Tibial artery (tissue), 4 donors: ENCODE measurements at regions not wholly inside any gene's neighbourhood (a gene's known extent, or its start where the extent isn't known, plus 50 kb on each side); places are given as distances from the start of the nearest gene placed in this dataset.
"Not testable (repeated sequence)": the region's sequence is repeated elsewhere in the genome, so short reads cannot be mapped to it uniquely, and the experiment has no call there.

Experiments used
- DNase-seq, 2 donors: peaks; one replicate each; pipeline ENCODE4 v3.0.0-alpha.2; 2019
- H3K27ac ChIP-seq, 2 donors: fragments of 200-600 bp; sonication (generic) in 1 of 2; 1 replicate in 1 of 2; 2 replicates in 1 of 2; pipeline ENCODE4 v1.5.1; 2018 to 2019; ENCODE audit warnings: mild to moderate bottlenecking in 1 of 2
- H3K27me3 ChIP-seq, 2 donors: fragments of 200-600 bp; sonication (generic) in 1 of 2; one replicate each; pipeline versions ENCODE4 v1.5.1 to v1.6.0; 2016 to 2019
- H3K36me3 ChIP-seq, 3 donors: fragments of 200-600 bp; sonication (generic) in 2 of 3; one replicate each; pipeline ENCODE4 v1.5.1; 2016 to 2019; ENCODE audit warnings: mild to moderate bottlenecking in 2 of 3
- H3K4me1 ChIP-seq, 4 donors: fragments of 200-600 bp; sonication (generic) in 2 of 4; 1 replicate in 3 of 4; 2 replicates in 1 of 4; pipeline ENCODE4 v1.5.1; 2016 to 2019
- H3K4me3 ChIP-seq, 2 donors: fragments of 200-600 bp; sonication (generic) in 1 of 2; 1 replicate in 1 of 2; 2 replicates in 1 of 2; pipeline ENCODE4 v1.5.1; 2018 to 2019; ENCODE audit warnings: mild to moderate bottlenecking in 2 of 2
- H3K9me3 ChIP-seq, 3 donors: fragments of 200-600 bp; sonication (generic) in 1 of 3; one replicate each; pipeline ENCODE4 v1.5.1; 2016 to 2019
- intact Hi-C: fragments of 100-400 bp; cut with DNase I; formaldehyde crosslinking; loops from one replicate; pipeline ENCODE4 v1.15.0; 2023; ENCODE audit warnings: low total_unique reads
- TF ChIP-seq, protein P1 (sequence below), 2 experiments: fragments of 200-600 bp in 1 of 2; fragments of 450-650 bp in 1 of 2; IDR thresholded peaks; one replicate each; pipeline ENCODE4 v1.5.1; 2017 to 2019; ENCODE audit warnings: antibody characterized with exemption in 2 of 2, mild to moderate bottlenecking in 1 of 2, moderate library complexity in 1 of 2

DNA sequence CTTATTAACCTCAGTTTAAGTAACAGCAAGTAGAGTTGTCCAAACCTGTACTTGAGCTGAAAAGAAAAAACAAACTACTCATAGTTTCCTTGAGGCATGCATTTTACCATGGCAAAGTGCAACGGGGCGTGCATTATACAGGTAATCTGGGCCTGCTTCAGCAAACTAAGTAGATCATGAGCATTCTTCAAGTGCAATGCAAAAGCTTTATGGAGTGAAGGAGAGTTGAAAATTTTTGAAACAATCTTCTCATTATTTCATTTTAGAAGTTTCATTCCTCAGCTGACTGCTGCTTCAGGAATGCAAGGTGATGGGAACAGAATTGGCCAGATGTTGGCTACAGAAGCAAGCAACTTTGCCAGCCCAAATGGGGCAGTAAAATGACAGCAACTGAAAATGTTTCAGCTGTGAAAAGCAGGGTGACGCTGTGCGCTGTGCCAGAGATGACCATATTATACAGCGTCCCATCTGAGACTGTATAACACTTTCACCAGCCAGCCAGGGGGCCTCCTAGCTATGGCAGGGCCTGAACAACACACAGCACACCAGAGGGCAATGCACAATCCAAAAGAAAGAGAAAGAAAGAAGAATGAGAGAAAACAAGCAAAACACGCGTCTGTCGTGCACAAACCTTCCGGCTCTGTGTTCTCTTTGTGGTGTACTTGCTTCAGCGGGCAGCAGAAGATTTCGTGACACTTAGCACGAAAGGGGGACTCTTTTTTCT lies 145.5 kb upstream of the FGF13 start:
- no peaks in the 10 kb centered on the region for H3K9me3 ChIP-seq
- no peak overlapping the region for H3K27ac ChIP-seq
- intact Hi-C loops, result no loop called here
- TF ChIP-seq, protein P1, sequence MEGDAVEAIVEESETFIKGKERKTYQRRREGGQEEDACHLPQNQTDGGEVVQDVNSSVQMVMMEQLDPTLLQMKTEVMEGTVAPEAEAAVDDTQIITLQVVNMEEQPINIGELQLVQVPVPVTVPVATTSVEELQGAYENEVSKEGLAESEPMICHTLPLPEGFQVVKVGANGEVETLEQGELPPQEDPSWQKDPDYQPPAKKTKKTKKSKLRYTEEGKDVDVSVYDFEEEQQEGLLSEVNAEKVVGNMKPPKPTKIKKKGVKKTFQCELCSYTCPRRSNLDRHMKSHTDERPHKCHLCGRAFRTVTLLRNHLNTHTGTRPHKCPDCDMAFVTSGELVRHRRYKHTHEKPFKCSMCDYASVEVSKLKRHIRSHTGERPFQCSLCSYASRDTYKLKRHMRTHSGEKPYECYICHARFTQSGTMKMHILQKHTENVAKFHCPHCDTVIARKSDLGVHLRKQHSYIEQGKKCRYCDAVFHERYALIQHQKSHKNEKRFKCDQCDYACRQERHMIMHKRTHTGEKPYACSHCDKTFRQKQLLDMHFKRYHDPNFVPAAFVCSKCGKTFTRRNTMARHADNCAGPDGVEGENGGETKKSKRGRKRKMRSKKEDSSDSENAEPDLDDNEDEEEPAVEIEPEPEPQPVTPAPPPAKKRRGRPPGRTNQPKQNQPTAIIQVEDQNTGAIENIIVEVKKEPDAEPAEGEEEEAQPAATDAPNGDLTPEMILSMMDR (IDR thresholded peaks at IDR 0.05), result no peak
- DNase-seq, result no peak
- no peaks in the 10 kb centered on the region for H3K4me1 ChIP-seq
- no peaks in the 10 kb centered on the region for H3K27me3 ChIP-seq
- H3K4me3 ChIP-seq, result no peak overlapping the region
- no peaks in the 10 kb centered on the region for H3K36me3 ChIP-seq

GRCh38 chrX:138853936-138854335 lies 142.4 kb upstream of the FGF13 start:
- intact Hi-C loops, result no loop called here
- no peak for DNase-seq
- no peaks in the 10 kb centered on the region for H3K9me3 ChIP-seq
- H3K27ac ChIP-seq, result no peak overlapping the region
- H3K4me1 ChIP-seq, result no peaks in the 10 kb centered on the region
- no peak overlapping the region for H3K4me3 ChIP-seq
- H3K27me3 ChIP-seq, result no peaks in the 10 kb centered on the region
- H3K36me3 ChIP-seq, result no peaks in the 10 kb centered on the region
- TF ChIP-seq, protein P1 (IDR thresholded peaks at IDR 0.05), result no peak

DNA sequence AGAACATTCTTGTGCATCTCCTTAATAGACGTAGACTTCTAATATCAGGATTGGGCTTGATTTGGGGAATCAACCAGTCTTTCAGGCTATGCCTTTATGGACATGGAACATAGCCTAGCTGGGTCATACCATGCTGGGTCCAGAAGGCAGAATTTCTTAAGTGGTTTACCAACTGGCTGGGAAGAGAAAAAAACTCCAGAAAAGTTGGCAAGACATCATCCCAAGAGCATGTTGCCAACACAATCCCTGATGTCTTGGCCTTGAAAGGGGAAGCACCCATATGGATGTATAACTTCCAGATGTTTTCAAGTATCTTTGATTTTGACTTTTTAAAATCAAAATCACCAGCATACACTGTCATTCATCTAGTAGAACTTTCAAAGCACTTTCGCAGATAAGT lies 138.0 kb upstream of the FGF13 start:
- Histone ChIP-seq H3K27ac (no peak overlapping the region), H3K36me3 (no peaks in the 10 kb centered on the region), H3K27me3 (no peaks in the 10 kb centered on the region), H3K4me1 (no peaks in the 10 kb centered on the region), H3K4me3 (no peak overlapping the region), H3K9me3 (no peaks in the 10 kb centered on the region)
- TF ChIP-seq, protein P1 (IDR thresholded peaks at IDR 0.05), result no peak
- no peak for DNase-seq
- intact Hi-C loops, result no loop called here

DNA sequence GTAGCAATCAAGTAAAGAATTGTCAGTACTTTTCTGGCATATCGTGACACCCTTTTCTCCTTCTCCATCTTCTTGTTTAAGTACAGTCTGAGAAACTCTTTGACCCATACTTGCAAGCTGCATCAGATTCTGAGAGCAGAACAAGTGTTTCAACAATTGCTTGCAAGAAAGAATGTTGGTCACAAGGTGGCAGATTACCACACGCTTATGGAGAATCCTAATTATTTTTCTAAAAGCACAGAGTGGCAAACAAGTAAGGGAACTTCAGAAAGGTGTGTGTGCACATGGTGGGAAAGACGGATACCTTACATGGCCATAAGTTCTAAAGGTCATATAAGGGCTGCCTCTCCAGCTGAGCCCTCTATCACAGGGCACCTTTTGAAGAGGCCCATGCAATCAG lies 136.4 kb upstream of the FGF13 start:
- Histone ChIP-seq H3K9me3 (no peaks in the 10 kb centered on the region), H3K4me1 (no peaks in the 10 kb centered on the region), H3K36me3 (no peaks in the 10 kb centered on the region), H3K27me3 (no peaks in the 10 kb centered on the region), H3K27ac (no peak overlapping the region), H3K4me3 (no peak overlapping the region)
- DNase-seq, result no peak
- TF ChIP-seq, protein P1 (IDR thresholded peaks at IDR 0.05), result no peak
- intact Hi-C loops, result no loop called here

DNA sequence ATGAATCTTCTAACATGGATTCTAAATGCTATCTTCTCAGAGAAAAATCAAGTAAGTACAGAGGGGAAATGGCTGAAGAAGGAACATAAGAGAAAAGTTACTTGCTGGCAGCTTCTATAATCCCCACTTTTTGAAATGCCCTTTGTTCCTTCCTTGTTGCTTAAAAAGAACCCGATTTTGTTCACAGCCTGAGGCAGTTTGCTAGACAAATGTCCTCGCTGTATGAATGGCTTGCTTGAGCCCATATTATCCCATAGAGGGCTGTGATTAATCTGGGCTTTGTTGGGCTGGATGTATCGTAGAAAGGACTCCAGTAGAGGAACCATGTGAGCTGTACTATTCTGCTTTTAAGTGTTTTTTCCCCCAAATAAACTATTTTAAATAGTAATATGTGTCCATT lies 134.3 kb upstream of the FGF13 start:
- no peaks in the 10 kb centered on the region for H3K36me3 ChIP-seq
- no peaks in the 10 kb centered on the region for H3K4me1 ChIP-seq
- H3K27me3 ChIP-seq, result no peaks in the 10 kb centered on the region
- H3K9me3 ChIP-seq, result no peaks in the 10 kb centered on the region
- no peak overlapping the region for H3K4me3 ChIP-seq
- H3K27ac ChIP-seq, result no peak overlapping the region
- TF ChIP-seq, protein P1 (IDR thresholded peaks at IDR 0.05), result no peak
- intact Hi-C loops, result no loop called here
- no peak for DNase-seq

DNA sequence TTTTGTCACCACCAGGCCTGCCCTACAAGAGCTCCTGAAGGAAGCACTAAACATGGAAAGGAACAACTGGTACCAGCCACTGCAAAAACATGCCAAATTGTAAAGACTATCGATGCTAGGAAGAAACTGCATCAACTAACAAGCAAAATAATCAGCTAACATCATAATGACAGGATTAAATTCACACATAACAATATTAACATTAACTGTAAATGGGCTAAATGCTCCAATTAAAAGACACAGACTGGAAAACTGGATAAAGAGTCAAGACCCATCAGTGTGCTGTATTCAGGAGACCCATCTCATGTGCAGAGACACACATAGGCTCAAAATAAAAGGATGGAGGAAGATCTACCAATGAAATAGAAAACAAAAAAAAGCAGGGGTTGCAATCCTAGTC lies 95.9 kb upstream of the FGF13 start:
- H3K4me1 ChIP-seq, H3K36me3 ChIP-seq, intact Hi-C loops, DNase-seq, H3K4me3 ChIP-seq, H3K27ac ChIP-seq, H3K27me3 ChIP-seq, H3K9me3 ChIP-seq: not testable (repeated sequence)
